A673 (cell line): ENCODE measurements at regions not wholly inside any gene's neighbourhood (a gene's known extent, or its start where the extent isn't known, plus 50 kb on each side); places are given as distances from the start of the nearest gene placed in this dataset.

Experiments used
- BruUV-seq: library from RNA; stranded (reverse); fragments of 400-500 nt; replicated peaks from 2 replicates; lab custom pipeline; 2021; lab: Mats Ljungman, UMichigan
- CTCF ChIA-PET: fragments of 300-600 bp; sonication (Branson Sonifier 250); formaldehyde crosslinking; loops from one replicate; lab custom pipeline; 2022; ENCODE audit warnings: antibody characterized with exemption; lab: Charles Lee
- POLR2A ChIA-PET: fragments of 300-600 bp; sonication (Branson Sonifier 250); formaldehyde crosslinking; loops from one replicate; lab custom pipeline; 2022; ENCODE audit warnings: antibody characterized with exemption; ENCODE audit not compliant: low non-redundant PET; lab: Charles Lee
- DNase-seq: peaks from one replicate; pipeline ENCODE4 v3.0.0-alpha.2; 2015; ENCODE audit warnings: low spot score
- H3K27ac ChIP-seq: fragments of 200-600 bp; sonication (generic); 2 replicates; pipeline ENCODE4 v1.5.1; 2016; ENCODE audit warnings: mixed run types, low read depth, mild to moderate bottlenecking, mixed read lengths, antibody characterized with exemption, low read length; ENCODE audit not compliant: poor library complexity, severe bottlenecking
- H3K27me3 ChIP-seq: fragments of 200-600 bp; sonication (generic); replicated peaks from 2 replicates; pipeline ENCODE4 v1.6.1; 2017; ENCODE audit warnings: mixed run types, low read depth, mild to moderate bottlenecking, mixed read lengths, antibody characterized with exemption, low read length; ENCODE audit not compliant: insufficient read depth, poor library complexity
- H3K36me3 ChIP-seq: fragments of 200-600 bp; sonication (generic); 2 replicates; pipeline ENCODE4 v1.6.1; 2016; ENCODE audit warnings: mixed run types, mild to moderate bottlenecking, mixed read lengths, antibody characterized with exemption, low read length; ENCODE audit not compliant: insufficient read depth, poor library complexity, severe bottlenecking
- H3K4me1 ChIP-seq: fragments of 200-600 bp; sonication (generic); 2 replicates; pipeline ENCODE4 v1.6.1; 2017; ENCODE audit warnings: mixed run types, mild to moderate bottlenecking, mixed read lengths, antibody characterized with exemption, low read length; ENCODE audit not compliant: insufficient read depth, poor library complexity, severe bottlenecking
- H3K4me3 ChIP-seq: fragments of 200-600 bp; sonication (generic); 2 replicates; pipeline ENCODE4 v1.5.1; 2016; ENCODE audit warnings: low read depth, mixed run types, mild to moderate bottlenecking, mixed read lengths, low read length; ENCODE audit not compliant: poor library complexity, severe bottlenecking
- H3K9me3 ChIP-seq: fragments of 200-600 bp; sonication (generic); 2 replicates; pipeline ENCODE4 v1.6.1; 2016; ENCODE audit warnings: mixed run types, low read depth, mild to moderate bottlenecking, mixed read lengths, antibody characterized with exemption, low read length; ENCODE audit not compliant: poor library complexity, severe bottlenecking
- CTCF ChIP-seq: fragments of 300-800, 200-600 bp; sonication (generic); conservative IDR thresholded peaks from 2 replicates; pipeline ENCODE4 v1.5.1; 2017; ENCODE audit warnings: low read depth, mild to moderate bottlenecking, antibody characterized with exemption, low read length, moderate library complexity, mixed read lengths
- EZH2 ChIP-seq: fragments of 200-600 bp; sonication (generic); IDR thresholded peaks from 2 replicates; pipeline ENCODE4 v1.6.1; 2017; ENCODE audit warnings: borderline replicate concordance, low read depth, mild to moderate bottlenecking, mixed read lengths, antibody characterized with exemption, low read length; ENCODE audit not compliant: poor library complexity, severe bottlenecking
- intact Hi-C: fragments of 100-400 bp; cut with micrococcal nuclease; formaldehyde crosslinking; loops from one replicate; pipeline ENCODE4 v1.10.0; 2022; ENCODE audit not compliant: unreplicated experiment

- CTCF ChIA-PET, result no interaction called here
- no peak overlapping the region for H3K27ac ChIP-seq
- H3K4me1 ChIP-seq, result no peaks in the 10 kb centered on the region
- POLR2A ChIA-PET, result no interaction called here
- no peaks in the 10 kb centered on the region for H3K27me3 ChIP-seq
- DNase-seq, result no peak
- intact Hi-C loops, result no loop called here
- H3K4me3 ChIP-seq, result no peak overlapping the region
- BruUV-seq, result no TSS peak
- H3K9me3 ChIP-seq, result no peaks in the 10 kb centered on the region
- no peak for TF ChIP-seq CTCF
- TF ChIP-seq EZH2, result no peak
- H3K36me3 ChIP-seq, result no peaks in the 10 kb centered on the region
Measured at GRCh38 chr14:80124794-80125193, 86.5 kb downstream of the DIO2 start.

DNA sequence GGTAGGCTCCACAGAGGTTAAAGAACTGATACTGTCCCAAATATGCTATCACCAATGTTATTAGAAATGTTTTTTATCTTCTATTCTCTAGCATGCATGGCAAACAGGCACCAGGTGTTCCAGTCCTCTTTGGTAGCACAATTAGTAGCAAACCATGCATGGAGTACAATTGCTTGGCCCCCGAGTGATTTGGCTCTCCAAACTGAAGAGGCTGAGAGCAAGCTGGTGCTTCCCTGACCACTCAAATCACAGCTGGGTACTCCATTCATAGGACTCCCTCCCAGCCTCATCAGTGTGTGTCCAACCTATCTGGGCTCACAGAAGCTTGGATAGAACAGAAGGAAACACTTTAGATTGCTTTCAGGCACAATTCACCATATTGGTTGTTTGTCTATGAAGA lies 93.4 kb downstream of the DIO2 start:
- ChIA-PET POLR2A (no interaction called here), CTCF (no interaction called here)
- Histone ChIP-seq H3K4me3 (no peak overlapping the region), H3K27ac (no peak overlapping the region), H3K4me1 (no peaks in the 10 kb centered on the region), H3K36me3 (no peaks in the 10 kb centered on the region), H3K9me3 (no peaks in the 10 kb centered on the region), H3K27me3 (no peaks in the 10 kb centered on the region)
- DNase-seq, result no peak
- intact Hi-C loops, result no loop called here
- TF ChIP-seq EZH2 (no peak), CTCF (no peak)
- no TSS peak for BruUV-seq

GRCh38 chr14:80116157-80116556 lies 95.1 kb downstream of the DIO2 start:
- no peaks in the 10 kb centered on the region for H3K27me3 ChIP-seq
- H3K36me3 ChIP-seq, result no peaks in the 10 kb centered on the region
- no peak overlapping the region for H3K27ac ChIP-seq
- POLR2A ChIA-PET, result no interaction called here
- H3K4me3 ChIP-seq, result no peak overlapping the region
- intact Hi-C loops, result no loop called here
- DNase-seq, result no peak
- TF ChIP-seq EZH2, result no peak
- TF ChIP-seq CTCF, result no peak
- H3K9me3 ChIP-seq, result no peaks in the 10 kb centered on the region
- H3K4me1 ChIP-seq, result no peaks in the 10 kb centered on the region
- CTCF ChIA-PET, result no interaction called here
- BruUV-seq, result no TSS peak
